ENCODE measurements at regions not wholly inside any gene's neighbourhood (a gene's known extent, or its start where the extent isn't known, plus 50 kb on each side); places are given as distances from the start of the nearest gene placed in this dataset.
A peak's percentile ranks its signal among the peaks of the same experiment; 100 is the strongest.
"Not testable (repeated sequence)": the region's sequence is repeated elsewhere in the genome, so short reads cannot be mapped to it uniquely, and the experiment has no call there.

- no peak for DNase-seq (ENCODE audit: missing footprints)
- no peak for ATAC-seq
- intact Hi-C loops (cut with DNase I), result no loop called here
These were observed 110.4 kb upstream of the SCAF8 start for GRCh38 chr6:154622618-154623336.

- DNase-seq (ENCODE audit: missing footprints) (no peak), ATAC-seq (no peak)
- intact Hi-C loops (cut with DNase I), result no loop called here
These were observed 109.8 kb upstream of the SCAF8 start for GRCh38 chr6:154623391-154623790.

- no peak for DNase-seq (ENCODE audit: missing footprints)
- ATAC-seq, result peak; percentile 46
- intact Hi-C loops (cut with DNase I), result no loop called here
These were observed 109.1 kb upstream of the SCAF8 start for GRCh38 chr6:154624038-154624599.

GRCh38 chr6:154624727-154625126 is 108.5 kb upstream of the SCAF8 start:
- DNase-seq (ENCODE audit: missing footprints); ATAC-seq; intact Hi-C loops (cut with DNase I): not testable (repeated sequence)

- no peak for DNase-seq (ENCODE audit: missing footprints)
- intact Hi-C loops (cut with DNase I), result no loop called here
- ATAC-seq, result no peak
These were observed 107.5 kb upstream of the SCAF8 start for GRCh38 chr6:154625721-154626120.

- ATAC-seq, result no peak
- intact Hi-C loops (cut with DNase I), result no loop called here
- no peak for DNase-seq (ENCODE audit: missing footprints)
These were observed 104.1 kb upstream of the SCAF8 start for GRCh38 chr6:154629127-154629526.

GRCh38 chr6:154632119-154632518 is 101.1 kb upstream of the SCAF8 start:
- intact Hi-C loops (cut with DNase I), result no loop called here
- no peak for DNase-seq (ENCODE audit: missing footprints)
- ATAC-seq, result no peak

- ATAC-seq (no peak), DNase-seq (ENCODE audit: missing footprints) (no peak)
- intact Hi-C loops (cut with DNase I), result no loop called here
These were observed 95.8 kb upstream of the SCAF8 start for GRCh38 chr6:154637392-154637791.

GRCh38 chr6:154638369-154638768 is 94.8 kb upstream of the SCAF8 start:
- no peak for ATAC-seq
- DNase-seq (ENCODE audit: missing footprints), result no peak
- intact Hi-C loops (cut with DNase I), result no loop called here

GRCh38 chr6:154639196-154639595 is 94.0 kb upstream of the SCAF8 start:
- DNase-seq (ENCODE audit: missing footprints); ATAC-seq; intact Hi-C loops (cut with DNase I): not testable (repeated sequence)

- intact Hi-C loops (cut with DNase I), result no loop called here
- no peak for DNase-seq (ENCODE audit: missing footprints)
These were observed 84.9 kb upstream of the SCAF8 start for GRCh38 chr6:154648188-154648887.

GRCh38 chr6:154648888-154649205 is 84.4 kb upstream of the SCAF8 start:
- intact Hi-C loops (cut with DNase I), result no loop called here
- no peak for DNase-seq (ENCODE audit: missing footprints)
- no peak for ATAC-seq

More at GRCh38 chr6:154648188-154648887, 84.9 kb upstream of the SCAF8 start:
- ATAC-seq, result no peak

- ATAC-seq (no peak), DNase-seq (ENCODE audit: missing footprints) (no peak)
- intact Hi-C loops (cut with DNase I), result no loop called here
These were observed 83.5 kb upstream of the SCAF8 start for GRCh38 chr6:154649721-154650120.

GRCh38 chr6:154650351-154650750 is 82.9 kb upstream of the SCAF8 start:
- intact Hi-C loops (cut with DNase I), result no loop called here
- ATAC-seq, result no peak

GRCh38 chr6:154651656-154652055 is 81.6 kb upstream of the SCAF8 start:
- ATAC-seq (no peak), DNase-seq (ENCODE audit: missing footprints) (no peak)
- intact Hi-C loops (cut with DNase I), result no loop called here

More at GRCh38 chr6:154650351-154650750, 82.9 kb upstream of the SCAF8 start:
- DNase-seq (ENCODE audit: missing footprints), result no peak

- intact Hi-C loops (cut with DNase I), result no loop called here
- ATAC-seq, result no peak
- DNase-seq (ENCODE audit: missing footprints), result no peak
These were observed 79.8 kb upstream of the SCAF8 start for GRCh38 chr6:154653385-154653784.

GRCh38 chr6:154653853-154654252 is 79.4 kb upstream of the SCAF8 start:
- ATAC-seq (no peak), DNase-seq (ENCODE audit: missing footprints) (no peak)
- intact Hi-C loops (cut with DNase I), result no loop called here

GRCh38 chr6:154656660-154657059 is 76.6 kb upstream of the SCAF8 start:
- DNase-seq (ENCODE audit: missing footprints), result no peak
- no peak for ATAC-seq
- intact Hi-C loops (cut with DNase I), result no loop called here

GRCh38 chr6:154661768-154662167 is 71.4 kb upstream of the SCAF8 start:
- intact Hi-C loops (cut with DNase I), result no loop called here
- ATAC-seq (no peak), DNase-seq (ENCODE audit: missing footprints) (no peak)

- no peak for ATAC-seq
- intact Hi-C loops (cut with DNase I), result no loop called here
- DNase-seq (ENCODE audit: missing footprints), result no peak
These were observed 68.9 kb upstream of the SCAF8 start for GRCh38 chr6:154664287-154664686.

All from Right ventricle myocardium inferior (tissue), 1 donor.